Choroid plexus epithelial cell (primary cell): ENCODE measurements at regions not wholly inside any gene's neighbourhood (a gene's known extent, or its start where the extent isn't known, plus 50 kb on each side); places are given as distances from the start of the nearest gene placed in this dataset.

Source experiments
- DNase-seq: peaks from one replicate; pipeline ENCODE4 v3.0.0-alpha.2; 2010; ENCODE audit warnings: low read depth
- H3K4me3 ChIP-seq: 2 replicates; pipeline ENCODE4 v1.5.1; 2011; ENCODE audit warnings: low read depth, mild to moderate bottlenecking, control low read depth, low read length, moderate library complexity
- TF ChIP-seq, protein P1 (sequence below): conservative IDR thresholded peaks from 2 replicates; pipeline ENCODE4 v1.5.1; 2011; ENCODE audit warnings: low read depth, mild to moderate bottlenecking, control low read depth, inconsistent platforms, low read length, moderate library complexity

DNA sequence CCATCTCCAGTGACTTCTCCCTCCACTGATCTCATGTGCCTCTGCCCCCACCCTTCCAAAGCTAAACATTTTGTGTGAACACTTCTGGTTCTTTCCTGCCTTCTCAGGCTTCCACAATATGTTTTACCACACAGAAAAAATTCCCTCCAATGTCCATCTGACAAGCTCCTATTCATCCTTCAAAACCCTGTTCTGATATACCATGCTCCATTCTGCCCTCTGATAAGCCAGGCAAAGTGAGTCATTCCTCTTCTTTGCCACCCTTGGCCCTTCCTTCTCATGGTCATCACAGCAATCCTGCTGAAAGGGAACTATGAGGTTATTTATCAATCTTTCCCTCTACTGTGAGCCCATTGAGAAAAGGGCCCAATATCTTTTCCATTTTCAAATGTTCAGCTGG lies 97.6 kb downstream of the BARX1 start:
- DNase-seq = no peak
- H3K4me3 ChIP-seq = no peak overlapping the region
- TF ChIP-seq, protein P1, sequence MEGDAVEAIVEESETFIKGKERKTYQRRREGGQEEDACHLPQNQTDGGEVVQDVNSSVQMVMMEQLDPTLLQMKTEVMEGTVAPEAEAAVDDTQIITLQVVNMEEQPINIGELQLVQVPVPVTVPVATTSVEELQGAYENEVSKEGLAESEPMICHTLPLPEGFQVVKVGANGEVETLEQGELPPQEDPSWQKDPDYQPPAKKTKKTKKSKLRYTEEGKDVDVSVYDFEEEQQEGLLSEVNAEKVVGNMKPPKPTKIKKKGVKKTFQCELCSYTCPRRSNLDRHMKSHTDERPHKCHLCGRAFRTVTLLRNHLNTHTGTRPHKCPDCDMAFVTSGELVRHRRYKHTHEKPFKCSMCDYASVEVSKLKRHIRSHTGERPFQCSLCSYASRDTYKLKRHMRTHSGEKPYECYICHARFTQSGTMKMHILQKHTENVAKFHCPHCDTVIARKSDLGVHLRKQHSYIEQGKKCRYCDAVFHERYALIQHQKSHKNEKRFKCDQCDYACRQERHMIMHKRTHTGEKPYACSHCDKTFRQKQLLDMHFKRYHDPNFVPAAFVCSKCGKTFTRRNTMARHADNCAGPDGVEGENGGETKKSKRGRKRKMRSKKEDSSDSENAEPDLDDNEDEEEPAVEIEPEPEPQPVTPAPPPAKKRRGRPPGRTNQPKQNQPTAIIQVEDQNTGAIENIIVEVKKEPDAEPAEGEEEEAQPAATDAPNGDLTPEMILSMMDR = no peak

DNA sequence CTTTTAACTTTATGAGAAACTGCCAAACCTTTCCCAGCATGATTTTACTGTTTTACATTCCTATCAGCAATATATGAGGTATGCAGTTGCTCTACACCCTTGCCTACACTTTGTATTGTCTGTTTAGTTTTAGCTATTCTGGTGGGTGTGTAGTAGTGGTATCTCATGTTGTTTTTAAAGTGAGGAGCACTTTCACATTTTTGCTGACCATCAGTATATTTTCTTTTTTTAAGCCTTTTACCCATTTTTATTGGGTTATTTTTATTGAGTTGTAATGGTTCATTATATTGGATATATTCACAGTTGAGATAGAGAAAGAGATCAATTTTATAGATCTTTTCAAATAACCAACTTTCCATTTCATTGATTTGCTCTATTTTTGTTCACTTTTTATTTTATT lies 102.4 kb downstream of the BARX1 start:
- DNase-seq = no peak
- TF ChIP-seq, protein P1 = no peak

DNA sequence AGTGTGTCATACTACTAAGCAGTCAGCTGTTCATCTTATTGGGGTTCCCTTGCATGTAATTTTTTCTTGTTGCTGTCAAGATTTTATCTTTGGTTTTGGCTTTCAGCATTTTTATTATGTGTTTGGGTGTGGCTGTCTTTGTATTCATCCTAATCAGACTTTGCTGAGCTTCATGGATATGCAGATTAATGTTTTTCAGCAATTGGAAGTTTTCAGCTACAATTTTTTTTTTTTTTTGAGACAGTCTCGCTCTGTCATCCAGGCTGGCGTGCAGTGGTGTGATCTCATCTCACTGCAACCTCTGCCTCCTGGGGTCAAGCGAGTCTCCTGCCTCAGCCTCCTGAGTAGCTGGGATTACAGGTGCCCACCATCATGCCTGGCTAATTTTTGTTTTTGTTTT lies 108.8 kb downstream of the BARX1 start:
- TF ChIP-seq, protein P1 = no peak
- no peak for DNase-seq
- no peak overlapping the region for H3K4me3 ChIP-seq

More for the DNA sequence above, 102.4 kb downstream of the BARX1 start:
- H3K4me3 ChIP-seq = no peak overlapping the region

DNA sequence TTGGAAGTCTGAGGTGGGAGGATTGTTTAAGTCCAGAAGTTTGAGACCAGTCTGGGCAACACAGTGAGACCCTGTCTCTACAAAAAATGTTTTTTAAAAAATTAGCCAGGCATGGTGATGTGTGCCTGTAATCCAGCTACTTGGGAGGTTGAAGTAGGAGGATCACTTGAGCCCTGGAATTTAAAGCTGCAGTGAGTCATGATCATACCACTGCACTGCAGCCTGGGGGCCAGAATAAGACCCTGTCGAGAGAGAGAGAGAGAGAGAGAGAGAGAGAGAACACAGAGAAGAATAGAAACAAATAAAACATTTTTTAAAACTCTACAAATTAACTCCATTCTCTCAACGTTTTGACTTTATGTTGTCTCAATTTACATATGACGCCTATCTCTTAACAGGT lies 111.8 kb downstream of the BARX1 start:
- DNase-seq = no peak
- H3K4me3 ChIP-seq = no peak overlapping the region
- TF ChIP-seq, protein P1 = no peak

DNA sequence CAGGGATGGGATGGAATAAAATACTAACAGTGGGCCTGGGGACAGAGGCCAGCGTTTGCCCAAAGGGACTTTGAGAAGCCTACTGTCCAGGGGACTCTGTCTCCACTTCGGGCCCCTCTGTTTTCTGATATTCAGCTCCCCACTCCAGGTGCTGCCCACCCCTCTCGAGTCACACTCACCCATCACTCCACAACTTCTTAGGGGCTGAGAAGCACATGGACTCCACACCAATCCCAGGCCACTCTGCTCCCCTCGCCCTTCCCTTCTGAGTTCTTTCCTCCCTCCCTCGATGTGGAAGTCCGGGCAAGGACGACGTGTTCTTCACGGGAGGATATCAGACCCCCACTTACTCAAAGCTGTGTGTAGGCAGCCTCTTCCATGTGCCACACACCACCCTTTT lies 124.5 kb downstream of the BARX1 start:
- DNase-seq = no peak
- TF ChIP-seq, protein P1 = no peak
- no peak overlapping the region for H3K4me3 ChIP-seq

DNA sequence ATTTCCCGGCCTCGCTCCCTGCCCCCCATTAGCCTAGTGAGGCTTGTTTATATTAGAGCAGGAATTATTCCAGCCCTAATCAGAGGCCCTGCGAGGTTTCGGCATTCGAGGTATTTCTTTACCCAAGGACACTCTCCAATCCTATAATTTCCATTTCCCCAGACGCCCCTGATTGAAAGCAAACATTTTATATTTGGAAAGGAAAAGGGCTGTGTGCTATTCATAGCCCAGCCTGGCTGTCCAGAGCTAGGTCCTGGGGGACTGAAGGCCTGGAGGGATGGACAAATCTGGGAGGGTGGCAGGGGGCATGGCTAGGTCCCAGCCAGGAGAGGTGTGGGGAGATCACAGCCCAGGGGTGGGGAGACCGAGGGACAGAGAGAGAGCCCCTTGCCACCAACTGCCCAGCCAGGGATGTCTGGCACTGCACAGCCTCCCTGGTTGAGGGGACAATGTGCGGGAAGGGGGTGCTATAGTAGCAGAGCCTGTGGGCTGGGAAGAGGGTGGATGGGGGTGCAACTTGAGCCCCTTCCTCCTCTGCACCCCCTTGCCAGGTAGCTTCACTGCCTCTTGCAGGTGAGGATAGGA lies 125.1 kb downstream of the BARX1 start:
- TF ChIP-seq, protein P1 = no peak
- H3K4me3 ChIP-seq = no peak overlapping the region
- DNase-seq = no peak

GRCh38 chr9:93829271-93830011 lies 125.7 kb downstream of the BARX1 start:
- TF ChIP-seq, protein P1 = no peak

More at GRCh38 chr9:93829271-93830011, 125.7 kb downstream of the BARX1 start:
- no peak for DNase-seq
- H3K4me3 ChIP-seq = no peak overlapping the region
